Frontal cortex (tissue), 3 donors: ENCODE measurements at regions not wholly inside any gene's neighbourhood (a gene's known extent, or its start where the extent isn't known, plus 50 kb on each side); places are given as distances from the start of the nearest gene placed in this dataset.

Experiments used
- DNase-seq, 2 donors: peaks; one replicate each; pipeline ENCODE4 v3.0.0; 2012; ENCODE audit warnings: low spot score in 2 of 2
- FAIRE-seq: peaks from 2 replicates; lab custom pipeline; 2012; peaks lifted over from hg19 to GRCh38; lab: Jason Lieb, UNC
- donor health status: control.
- donor health status: control.
- donor health status: control.

DNA sequence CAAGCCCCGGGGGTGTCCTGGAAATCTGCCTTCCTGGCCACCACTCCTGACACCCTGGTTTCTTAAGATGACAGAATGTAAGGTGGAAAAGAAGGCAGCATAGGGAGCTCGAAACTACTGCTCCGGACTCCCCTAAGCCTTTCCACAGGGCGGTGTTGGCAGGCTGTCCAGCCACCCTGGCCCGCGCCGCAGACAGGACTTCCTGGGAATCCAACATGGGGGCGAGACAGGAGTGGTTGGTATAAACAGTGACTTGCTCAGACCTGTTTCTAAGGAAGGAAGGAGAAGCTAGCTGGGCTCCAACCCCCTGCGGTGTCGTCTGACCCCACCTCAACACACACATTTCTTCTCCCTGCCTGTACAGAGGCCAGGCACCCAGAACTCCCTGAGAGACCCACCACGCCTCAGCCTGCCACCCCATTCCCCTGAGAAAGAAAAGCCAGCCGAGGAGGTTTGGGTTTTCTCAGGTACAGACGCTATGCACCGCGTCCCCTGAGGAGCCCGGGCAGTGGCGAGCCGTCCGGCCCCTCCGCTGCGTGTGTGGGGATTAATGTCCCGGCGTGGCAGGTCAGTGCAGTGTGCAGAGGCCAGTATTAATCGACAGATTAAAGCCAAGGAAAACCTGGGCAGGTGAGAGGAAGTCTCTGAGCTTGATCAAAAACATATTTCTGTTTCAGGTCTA is 349.6 kb upstream of the MKI67 start:
- FAIRE-seq: no peak

DNA sequence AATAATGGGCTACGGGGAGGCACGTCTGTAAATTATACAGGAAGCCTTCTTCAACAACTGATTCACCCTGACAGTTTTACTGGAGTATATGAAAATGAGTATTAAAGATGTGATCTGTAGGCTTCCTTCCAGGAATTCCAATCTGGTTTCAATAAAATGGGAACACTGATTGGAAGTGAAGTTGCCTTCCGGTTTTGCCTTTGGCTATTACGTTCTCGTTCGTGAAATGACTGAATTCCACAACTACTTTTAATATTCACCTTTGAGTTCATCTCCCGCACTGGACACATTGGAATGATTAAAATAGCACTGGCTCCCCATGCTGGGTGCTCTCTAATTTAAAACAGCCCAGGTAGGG is 350.1 kb upstream of the MKI67 start:
- no peak for FAIRE-seq

More for the DNA sequence above, 349.6 kb upstream of the MKI67 start:
- no peak for DNase-seq

GRCh38 chr10:128476845-128477244 is 350.6 kb upstream of the MKI67 start:
- no peak for FAIRE-seq
- no peak for DNase-seq

More for the DNA sequence above, 350.1 kb upstream of the MKI67 start:
- DNase-seq: no peak

- FAIRE-seq (no peak), DNase-seq (no peak)
These were observed 354.4 kb upstream of the MKI67 start for GRCh38 chr10:128480601-128481000.

DNA sequence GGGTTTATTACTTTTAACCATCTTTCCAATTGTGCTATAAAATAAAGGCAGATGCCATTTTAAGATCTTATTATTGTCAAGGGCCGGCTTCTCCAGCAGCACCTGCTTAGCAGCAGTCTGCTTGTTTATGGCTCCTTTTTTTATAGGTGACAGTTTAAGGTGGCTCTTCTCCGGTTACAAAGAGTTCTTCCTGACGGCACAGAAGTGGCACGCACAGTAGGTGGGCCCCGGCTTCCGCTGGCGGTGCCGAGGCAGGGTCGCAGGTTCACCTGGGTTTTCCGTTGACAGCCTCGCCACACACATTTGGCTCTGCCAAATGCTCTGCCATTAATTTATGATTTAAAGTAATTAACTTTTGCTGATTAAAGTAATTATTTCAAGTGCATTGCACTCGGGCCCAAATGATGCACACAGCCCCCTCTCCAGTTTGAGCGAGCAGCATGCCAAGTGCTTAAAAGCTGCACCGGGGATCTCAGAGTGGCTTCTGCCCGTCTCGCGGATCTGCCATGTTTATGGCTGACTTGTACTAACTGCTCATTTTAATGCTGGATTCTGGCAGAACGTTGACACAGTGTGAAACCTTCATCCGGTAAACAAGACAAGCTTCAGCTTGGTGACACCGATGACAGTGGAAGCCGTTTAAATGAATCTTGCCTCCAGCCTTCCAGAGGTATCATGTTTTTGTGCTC is 355.1 kb upstream of the MKI67 start:
- DNase-seq (no peak), FAIRE-seq (no peak)

- FAIRE-seq: no peak
- no peak for DNase-seq
These were observed 355.8 kb upstream of the MKI67 start for GRCh38 chr10:128482052-128482451.

DNA sequence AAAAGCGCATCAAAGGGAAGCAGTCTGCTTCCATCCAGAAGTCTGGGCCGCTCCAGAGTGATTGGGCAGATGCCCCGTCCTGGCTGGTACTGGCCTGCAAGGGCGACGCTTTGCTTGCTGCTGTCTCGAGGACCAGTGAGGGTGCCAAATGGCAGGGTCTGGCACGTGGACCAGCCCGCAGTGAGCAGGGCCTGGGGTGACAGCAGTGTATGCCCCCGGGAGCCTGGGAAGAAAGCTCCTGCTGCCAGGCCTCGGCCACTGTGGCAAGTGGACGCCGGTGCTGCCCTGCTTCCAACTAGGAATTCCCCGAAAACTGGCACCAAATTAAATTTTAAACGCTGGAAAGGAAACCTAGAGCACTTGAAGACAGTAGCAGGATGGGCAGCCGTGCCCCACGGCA is 357.0 kb upstream of the MKI67 start:
- FAIRE-seq (no peak), DNase-seq (no peak)

DNA sequence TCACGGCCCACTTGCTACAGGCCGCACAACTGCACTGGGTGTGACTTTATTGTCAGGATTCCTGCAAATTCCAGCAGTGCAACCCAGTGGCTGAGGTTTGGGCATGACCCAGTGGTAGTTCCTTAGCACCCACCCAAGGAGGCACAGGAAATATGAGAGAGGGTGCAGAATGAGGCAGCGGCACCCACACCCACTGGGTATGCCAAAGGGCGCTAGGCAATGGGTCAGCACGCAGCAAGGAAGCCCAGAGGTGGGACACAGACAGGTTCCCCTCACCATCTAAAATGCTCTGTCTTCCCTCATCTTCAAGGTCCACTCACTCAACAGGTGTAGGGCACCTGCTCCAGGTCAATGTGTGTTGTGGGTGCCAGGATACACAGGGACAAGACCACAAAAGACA is 357.8 kb upstream of the MKI67 start:
- DNase-seq: no peak
- FAIRE-seq: no peak

GRCh38 chr10:128485701-128486235 is 359.5 kb upstream of the MKI67 start:
- DNase-seq: no peak
- no peak for FAIRE-seq

DNA sequence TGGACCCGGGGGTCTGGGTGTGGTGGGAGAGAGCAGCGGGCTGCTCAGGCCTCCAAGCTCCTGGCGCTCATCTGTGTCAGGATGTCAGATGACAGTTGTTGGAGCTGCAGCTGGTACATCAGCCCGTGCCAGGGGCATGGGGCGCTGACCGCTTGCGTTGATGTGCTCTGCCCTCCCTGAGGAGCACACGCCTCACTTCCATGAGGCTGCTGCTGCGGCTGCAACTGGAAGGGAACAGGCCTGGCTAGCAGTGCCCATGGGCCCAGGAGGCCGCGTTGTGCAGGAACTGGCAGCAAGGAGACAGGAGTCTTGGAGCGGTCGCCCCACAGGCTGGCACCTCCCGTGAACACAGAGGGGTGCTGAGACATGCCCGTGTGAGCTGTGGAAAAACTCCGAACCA is 361.3 kb upstream of the MKI67 start:
- no peak for DNase-seq
- no peak for FAIRE-seq

DNA sequence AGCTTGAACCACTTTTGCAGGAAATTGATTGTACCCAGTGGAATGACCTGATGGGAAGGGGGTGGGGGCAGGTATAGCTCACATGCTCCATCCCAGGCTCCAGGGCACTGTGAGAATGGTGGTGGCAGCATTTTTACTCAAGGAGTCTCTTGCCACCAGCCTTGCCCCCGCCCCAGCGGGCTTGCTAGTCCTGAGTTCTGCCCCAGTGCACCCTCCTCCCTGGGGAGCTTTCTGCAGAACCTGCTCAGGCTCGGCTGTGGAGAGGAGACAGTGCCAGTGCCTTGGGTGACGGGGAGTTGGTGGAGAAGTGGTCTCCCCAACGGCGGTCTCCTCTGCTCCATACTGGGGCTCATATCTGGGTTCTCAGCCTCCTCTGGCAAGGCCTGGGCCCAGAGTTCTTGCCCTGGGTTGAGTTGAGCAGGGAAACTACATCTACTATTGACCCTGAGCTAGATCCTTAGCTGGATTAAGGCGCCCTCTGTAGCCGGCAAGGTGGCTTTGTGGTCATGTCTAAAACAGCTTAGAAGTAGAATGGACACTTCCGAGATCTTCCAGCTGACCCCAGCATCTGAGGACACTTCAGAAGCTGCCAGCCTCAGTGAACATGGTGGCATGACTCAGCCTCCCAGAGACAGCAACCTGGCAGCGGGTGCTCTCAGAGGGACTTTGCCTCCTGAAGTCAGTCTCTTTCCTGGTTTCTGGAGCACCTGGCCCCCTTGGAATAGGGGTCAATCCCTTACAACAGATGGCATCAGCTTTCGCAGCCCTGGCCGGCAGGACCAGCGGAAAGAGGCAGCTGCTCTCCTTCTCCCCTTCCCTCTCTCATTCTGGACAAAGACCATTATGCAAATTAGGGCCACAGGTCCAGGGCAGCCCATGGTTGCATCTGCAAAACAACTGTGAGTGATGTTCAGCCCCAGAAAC is 363.4 kb upstream of the MKI67 start:
- FAIRE-seq (no peak), DNase-seq (no peak)

- no peak for FAIRE-seq
- no peak for DNase-seq
These were observed 365.5 kb upstream of the MKI67 start for GRCh38 chr10:128491686-128492085.

DNA sequence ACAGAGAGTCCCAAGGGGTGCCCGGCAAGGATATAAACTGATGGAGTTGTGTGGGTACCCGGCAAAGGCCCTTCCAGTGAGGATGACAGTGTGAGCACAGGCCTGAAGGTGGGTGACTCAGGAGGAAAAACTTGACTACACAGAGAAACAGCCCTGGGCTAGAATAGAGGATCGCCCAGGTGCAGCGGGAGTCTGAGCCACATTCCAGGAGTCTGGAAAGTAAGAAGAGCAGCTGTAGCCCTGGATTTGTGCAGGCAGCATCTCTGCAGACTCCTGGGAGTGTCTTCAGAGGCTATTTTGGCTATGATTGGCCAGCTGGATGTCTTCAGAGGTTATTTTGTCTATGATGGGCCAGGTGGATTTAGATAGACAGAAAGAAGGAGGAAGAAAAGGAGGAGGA is 367.6 kb upstream of the MKI67 start:
- DNase-seq: no peak
- no peak for FAIRE-seq

DNA sequence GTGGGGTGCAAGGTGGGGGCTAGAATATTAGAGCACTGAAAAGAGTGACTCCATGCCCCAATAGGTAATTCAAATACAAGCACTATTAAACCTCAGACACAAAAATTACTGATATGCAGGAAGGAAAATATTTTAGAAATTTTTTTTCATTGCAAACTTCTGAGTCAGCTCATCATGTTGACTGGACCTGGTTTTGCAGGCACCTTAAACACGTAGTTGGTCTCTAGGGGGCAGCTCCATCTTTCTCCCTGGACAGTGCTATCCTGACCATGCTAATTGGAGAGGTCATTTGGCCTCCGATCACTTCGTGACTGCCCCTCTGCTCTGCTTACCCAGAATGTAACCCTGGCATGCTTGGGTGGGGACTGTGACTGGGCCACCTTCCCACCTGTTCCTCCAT is 368.4 kb upstream of the MKI67 start:
- FAIRE-seq (no peak), DNase-seq (no peak)

- FAIRE-seq: no peak
- DNase-seq: no peak
These were observed 371.6 kb upstream of the MKI67 start for GRCh38 chr10:128497660-128498377.

- no peak for FAIRE-seq
These were observed 372.1 kb upstream of the MKI67 start for GRCh38 chr10:128498378-128498730.

DNA sequence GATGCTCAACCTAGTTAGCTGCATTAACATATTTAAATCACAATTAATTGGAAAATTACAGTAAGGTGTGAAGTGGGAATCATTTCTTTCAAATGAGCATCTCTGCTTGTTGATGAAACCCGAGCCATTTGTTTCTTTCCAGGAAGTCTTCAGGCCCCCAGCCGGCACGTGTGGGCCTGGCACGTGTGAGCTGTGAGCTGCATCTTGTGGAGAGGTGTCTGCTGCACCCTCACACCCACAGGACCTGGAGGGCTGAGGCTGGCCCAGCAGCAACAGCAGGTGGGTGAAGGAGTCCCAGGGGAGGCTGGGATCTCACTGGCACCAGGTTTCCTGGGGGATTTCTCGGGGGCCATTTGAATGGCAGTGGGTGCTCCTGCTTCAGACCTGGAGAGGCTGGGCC is 372.5 kb upstream of the MKI67 start:
- FAIRE-seq: no peak

More at GRCh38 chr10:128498378-128498730, 372.1 kb upstream of the MKI67 start:
- no peak for DNase-seq

DNA sequence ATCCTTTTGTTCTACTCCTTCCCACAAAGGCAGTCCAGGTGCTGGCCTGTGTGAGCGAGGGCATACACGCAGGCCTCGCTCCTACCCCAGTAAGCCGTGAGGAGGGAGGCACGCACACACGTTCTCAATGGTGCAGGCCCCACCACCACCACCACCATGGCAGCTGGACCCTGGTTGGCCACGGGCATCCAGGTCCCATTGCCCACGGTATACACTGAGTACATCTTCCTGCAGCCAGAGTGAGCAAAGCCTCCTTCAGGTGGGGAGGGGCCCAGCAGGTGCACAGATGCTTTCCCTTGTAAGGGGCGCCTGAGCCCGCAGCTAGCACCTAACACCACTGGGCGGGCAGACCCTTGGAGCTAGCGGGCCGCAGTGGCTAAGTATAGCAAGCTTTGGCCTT is 373.3 kb upstream of the MKI67 start:
- FAIRE-seq (no peak), DNase-seq (no peak)

More for the DNA sequence above, 372.5 kb upstream of the MKI67 start:
- no peak for DNase-seq

GRCh38 chr10:128499956-128500355 is 373.7 kb upstream of the MKI67 start:
- FAIRE-seq (no peak), DNase-seq (no peak)

DNA sequence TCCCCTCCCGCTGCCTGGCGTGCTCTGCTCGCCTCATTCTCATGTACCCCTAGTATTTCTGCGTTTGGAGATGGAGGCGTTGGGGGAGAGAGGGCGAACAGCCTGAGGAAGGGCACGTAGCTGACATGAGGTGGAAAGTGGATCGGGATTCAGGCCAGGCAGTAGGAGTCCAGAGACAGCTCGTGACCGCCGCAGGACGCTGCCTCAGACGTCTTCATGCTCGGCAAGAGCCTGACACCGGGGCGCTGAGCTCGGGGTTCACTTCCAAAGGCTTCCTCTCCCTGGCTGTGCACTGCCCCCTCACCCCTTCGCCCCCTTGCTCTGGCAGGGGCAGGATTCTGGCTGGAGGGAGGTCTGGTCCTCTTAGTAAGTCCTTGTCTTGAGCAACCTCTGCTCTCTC is 374.4 kb upstream of the MKI67 start:
- no peak for FAIRE-seq
- DNase-seq: no peak
